PC-9 (cell line): ENCODE measurements at regions not wholly inside any gene's neighbourhood (a gene's known extent, or its start where the extent isn't known, plus 50 kb on each side); places are given as distances from the start of the nearest gene placed in this dataset.

Experiments
- CTCF ChIP-seq: fragments of 200-600 bp; sonication (generic); conservative IDR thresholded peaks from 2 replicates; pipeline ENCODE4 v1.6.1; 2017; ENCODE audit warnings: mixed run types, antibody characterized with exemption, mild to moderate bottlenecking, moderate library complexity
- EZH2 ChIP-seq: fragments of 200-600 bp; sonication (generic); IDR thresholded peaks from 2 replicates; pipeline ENCODE4 v1.8.0; 2017; ENCODE audit warnings: antibody characterized with exemption, low read depth

- TF ChIP-seq CTCF (no peak), EZH2 (no peak)
These were observed 1425.4 kb downstream of the FOXD4L5 start for GRCh38 chr9:63859475-63860215.
